ENCODE measurements at regions not wholly inside any gene's neighbourhood (a gene's known extent, or its start where the extent isn't known, plus 50 kb on each side); places are given as distances from the start of the nearest gene placed in this dataset.

DNA sequence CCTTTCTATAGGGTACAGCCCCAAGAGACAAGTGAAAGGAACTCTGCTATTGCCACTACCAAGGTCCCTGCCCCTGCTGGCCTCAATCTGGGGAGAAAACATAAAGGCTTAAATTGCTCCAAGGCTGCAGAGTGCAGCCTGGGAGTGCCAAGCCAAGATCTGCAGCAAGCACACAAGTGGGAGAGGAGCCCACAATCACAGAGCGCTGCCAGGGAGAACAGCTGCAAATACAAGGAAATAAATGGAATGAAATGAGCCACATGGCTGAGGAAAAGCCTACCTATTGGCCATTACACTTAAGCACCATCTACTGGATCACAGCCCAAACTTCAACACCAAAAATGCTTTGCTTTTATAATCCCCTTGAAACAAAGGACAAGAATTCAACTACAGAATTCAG lies 582.4 kb downstream of the FAM133A start:
- TF ChIP-seq POLR2A (IDR thresholded peaks at IDR 0.05), result no peak
- TF ChIP-seq, protein P1, sequence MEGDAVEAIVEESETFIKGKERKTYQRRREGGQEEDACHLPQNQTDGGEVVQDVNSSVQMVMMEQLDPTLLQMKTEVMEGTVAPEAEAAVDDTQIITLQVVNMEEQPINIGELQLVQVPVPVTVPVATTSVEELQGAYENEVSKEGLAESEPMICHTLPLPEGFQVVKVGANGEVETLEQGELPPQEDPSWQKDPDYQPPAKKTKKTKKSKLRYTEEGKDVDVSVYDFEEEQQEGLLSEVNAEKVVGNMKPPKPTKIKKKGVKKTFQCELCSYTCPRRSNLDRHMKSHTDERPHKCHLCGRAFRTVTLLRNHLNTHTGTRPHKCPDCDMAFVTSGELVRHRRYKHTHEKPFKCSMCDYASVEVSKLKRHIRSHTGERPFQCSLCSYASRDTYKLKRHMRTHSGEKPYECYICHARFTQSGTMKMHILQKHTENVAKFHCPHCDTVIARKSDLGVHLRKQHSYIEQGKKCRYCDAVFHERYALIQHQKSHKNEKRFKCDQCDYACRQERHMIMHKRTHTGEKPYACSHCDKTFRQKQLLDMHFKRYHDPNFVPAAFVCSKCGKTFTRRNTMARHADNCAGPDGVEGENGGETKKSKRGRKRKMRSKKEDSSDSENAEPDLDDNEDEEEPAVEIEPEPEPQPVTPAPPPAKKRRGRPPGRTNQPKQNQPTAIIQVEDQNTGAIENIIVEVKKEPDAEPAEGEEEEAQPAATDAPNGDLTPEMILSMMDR (IDR thresholded peaks at IDR 0.05), result no peak
